ENCODE measurements at regions not wholly inside any gene's neighbourhood (a gene's known extent, or its start where the extent isn't known, plus 50 kb on each side); places are given as distances from the start of the nearest gene placed in this dataset.

- TF ChIP-seq CTCF (IDR thresholded peaks at IDR 0.05; ENCODE audit: low read length) (no peak), EZH2 (optimal IDR thresholded peaks at IDR 0.05; ENCODE audit: low read depth, low read length) (no peak), EZH2phosphoT487 (IDR thresholded peaks at IDR 0.05; ENCODE audit: low read length) (no peak)
Observed at GRCh38 chr4:126216611-126217010, 901.9 kb downstream of the FAT4 start.
